ENCODE measurements at regions not wholly inside any gene's neighbourhood (a gene's known extent, or its start where the extent isn't known, plus 50 kb on each side); places are given as distances from the start of the nearest gene placed in this dataset.

DNA sequence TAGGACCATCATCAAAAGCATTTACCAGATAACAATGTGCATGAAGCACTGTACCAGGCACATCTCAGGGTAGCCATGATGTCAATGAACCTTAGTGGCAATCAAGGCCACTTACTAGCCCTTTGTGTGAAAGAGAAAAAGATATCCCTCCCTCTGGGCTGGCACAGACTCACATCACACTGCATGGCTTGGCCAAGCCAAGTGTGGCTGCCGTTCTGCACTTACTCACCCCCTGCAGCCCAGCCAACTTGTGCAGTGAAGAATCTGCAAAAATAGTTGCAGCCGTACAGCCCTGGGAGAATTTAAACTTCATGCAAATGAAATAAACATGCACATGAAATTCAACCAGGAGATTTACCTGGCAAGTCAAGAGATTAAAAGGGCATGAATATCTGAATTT, 333.5 kb downstream of the DEPDC1B start:
- TF ChIP-seq, protein P1, sequence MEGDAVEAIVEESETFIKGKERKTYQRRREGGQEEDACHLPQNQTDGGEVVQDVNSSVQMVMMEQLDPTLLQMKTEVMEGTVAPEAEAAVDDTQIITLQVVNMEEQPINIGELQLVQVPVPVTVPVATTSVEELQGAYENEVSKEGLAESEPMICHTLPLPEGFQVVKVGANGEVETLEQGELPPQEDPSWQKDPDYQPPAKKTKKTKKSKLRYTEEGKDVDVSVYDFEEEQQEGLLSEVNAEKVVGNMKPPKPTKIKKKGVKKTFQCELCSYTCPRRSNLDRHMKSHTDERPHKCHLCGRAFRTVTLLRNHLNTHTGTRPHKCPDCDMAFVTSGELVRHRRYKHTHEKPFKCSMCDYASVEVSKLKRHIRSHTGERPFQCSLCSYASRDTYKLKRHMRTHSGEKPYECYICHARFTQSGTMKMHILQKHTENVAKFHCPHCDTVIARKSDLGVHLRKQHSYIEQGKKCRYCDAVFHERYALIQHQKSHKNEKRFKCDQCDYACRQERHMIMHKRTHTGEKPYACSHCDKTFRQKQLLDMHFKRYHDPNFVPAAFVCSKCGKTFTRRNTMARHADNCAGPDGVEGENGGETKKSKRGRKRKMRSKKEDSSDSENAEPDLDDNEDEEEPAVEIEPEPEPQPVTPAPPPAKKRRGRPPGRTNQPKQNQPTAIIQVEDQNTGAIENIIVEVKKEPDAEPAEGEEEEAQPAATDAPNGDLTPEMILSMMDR (IDR thresholded peaks at IDR 0.05): no peak
- no peak for TF ChIP-seq POLR2A (IDR thresholded peaks at IDR 0.05)
